ENCODE measurements at regions not wholly inside any gene's neighbourhood (a gene's known extent, or its start where the extent isn't known, plus 50 kb on each side); places are given as distances from the start of the nearest gene placed in this dataset.
"Not testable (repeated sequence)": the region's sequence is repeated elsewhere in the genome, so short reads cannot be mapped to it uniquely, and the experiment has no call there.

DNA sequence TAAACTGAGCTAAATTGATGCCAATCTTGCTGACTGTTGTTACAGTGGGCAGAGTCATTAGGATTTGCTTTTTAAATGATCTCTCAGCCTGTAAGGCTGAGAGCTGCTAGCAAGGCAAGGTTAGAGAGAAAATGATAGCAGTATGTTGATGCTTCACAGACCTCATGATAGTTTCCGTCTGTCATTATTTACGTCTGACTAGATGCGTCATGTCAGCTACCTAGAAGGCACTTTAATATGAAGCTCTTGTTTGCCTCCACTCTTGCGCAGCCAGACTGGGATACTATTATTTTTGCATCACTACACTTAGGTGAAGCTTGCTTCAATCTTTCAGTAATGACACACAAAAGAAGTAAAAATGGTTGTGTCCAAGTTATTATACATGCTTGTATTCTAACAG, 313.8 kb downstream of the LNPK start:
- no peaks in the 10 kb centered on the region for H3K36me3 ChIP-seq (ENCODE audit: control insufficient read depth, insufficient read depth, low read length)
- no peak overlapping the region for H3K9ac ChIP-seq (ENCODE audit: low read depth, low read length)
- no peak overlapping the region for H3K4me3 ChIP-seq (ENCODE audit: low read depth, low read length)
- no peaks in the 10 kb centered on the region for H3K27me3 ChIP-seq (ENCODE audit: control insufficient read depth, insufficient read depth, low read length)
- H3K27ac ChIP-seq (ENCODE audit: low read depth, low read length) = no peak overlapping the region
- no peaks in the 10 kb centered on the region for H3K4me1 ChIP-seq (ENCODE audit: control insufficient read depth, insufficient read depth, low read length)
- no peaks in the 10 kb centered on the region for H3K9me3 ChIP-seq (ENCODE audit: control insufficient read depth, insufficient read depth, low read length)

DNA sequence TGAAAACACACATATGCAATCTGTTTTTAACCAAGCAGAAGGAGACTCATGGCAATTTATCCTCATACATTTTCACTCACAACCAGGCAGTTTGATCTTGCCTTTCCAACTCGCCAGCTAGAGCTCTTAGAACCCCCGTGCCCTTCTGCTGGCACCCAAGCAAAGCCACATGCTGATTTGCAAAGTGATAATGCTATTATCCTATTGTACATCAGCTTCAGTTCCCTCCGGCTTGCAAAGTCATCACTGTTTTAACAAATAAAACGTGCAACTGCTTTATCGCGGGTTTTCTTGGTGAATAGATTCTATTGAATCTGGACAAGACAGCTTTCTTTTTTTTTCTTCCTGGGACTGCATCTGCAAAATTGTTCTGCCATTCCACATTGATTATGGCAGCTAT, 314.6 kb downstream of the LNPK start:
- no peaks in the 10 kb centered on the region for H3K9me3 ChIP-seq (ENCODE audit: control insufficient read depth, insufficient read depth, low read length)
- no peaks in the 10 kb centered on the region for H3K27me3 ChIP-seq (ENCODE audit: control insufficient read depth, insufficient read depth, low read length)
- H3K4me1 ChIP-seq (ENCODE audit: control insufficient read depth, insufficient read depth, low read length) = no peaks in the 10 kb centered on the region
- H3K9ac ChIP-seq (ENCODE audit: low read depth, low read length) = no peak overlapping the region
- H3K36me3 ChIP-seq (ENCODE audit: control insufficient read depth, insufficient read depth, low read length) = no peaks in the 10 kb centered on the region
- no peak overlapping the region for H3K27ac ChIP-seq (ENCODE audit: low read depth, low read length)
- H3K4me3 ChIP-seq (ENCODE audit: low read depth, low read length) = no peak overlapping the region

DNA sequence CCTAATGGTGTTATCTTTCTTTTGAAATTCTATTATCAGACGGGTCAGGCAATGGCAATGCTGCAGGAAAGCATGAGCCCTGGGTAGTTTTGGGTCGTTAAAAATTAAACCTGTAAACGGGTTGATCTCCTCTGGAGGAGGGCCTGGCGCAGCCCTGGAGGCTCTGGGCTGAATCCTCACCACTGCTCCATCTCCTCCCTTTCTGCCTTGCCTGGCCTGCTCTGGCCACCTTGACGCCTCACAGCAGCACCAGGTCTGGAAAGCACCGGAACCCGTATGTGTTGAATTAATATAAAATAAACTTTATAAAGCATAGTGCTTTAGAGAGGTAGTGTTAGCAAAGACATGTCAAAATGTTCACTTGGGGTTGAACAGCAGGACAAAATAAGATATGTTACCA, 316.1 kb downstream of the LNPK start:
- no peaks in the 10 kb centered on the region for H3K9me3 ChIP-seq (ENCODE audit: control insufficient read depth, insufficient read depth, low read length)
- no peak overlapping the region for H3K9ac ChIP-seq (ENCODE audit: low read depth, low read length)
- H3K4me1 ChIP-seq (ENCODE audit: control insufficient read depth, insufficient read depth, low read length) = no peaks in the 10 kb centered on the region
- no peak overlapping the region for H3K27ac ChIP-seq (ENCODE audit: low read depth, low read length)
- no peaks in the 10 kb centered on the region for H3K36me3 ChIP-seq (ENCODE audit: control insufficient read depth, insufficient read depth, low read length)
- no peak overlapping the region for H3K4me3 ChIP-seq (ENCODE audit: low read depth, low read length)
- H3K27me3 ChIP-seq (ENCODE audit: control insufficient read depth, insufficient read depth, low read length) = no peaks in the 10 kb centered on the region

DNA sequence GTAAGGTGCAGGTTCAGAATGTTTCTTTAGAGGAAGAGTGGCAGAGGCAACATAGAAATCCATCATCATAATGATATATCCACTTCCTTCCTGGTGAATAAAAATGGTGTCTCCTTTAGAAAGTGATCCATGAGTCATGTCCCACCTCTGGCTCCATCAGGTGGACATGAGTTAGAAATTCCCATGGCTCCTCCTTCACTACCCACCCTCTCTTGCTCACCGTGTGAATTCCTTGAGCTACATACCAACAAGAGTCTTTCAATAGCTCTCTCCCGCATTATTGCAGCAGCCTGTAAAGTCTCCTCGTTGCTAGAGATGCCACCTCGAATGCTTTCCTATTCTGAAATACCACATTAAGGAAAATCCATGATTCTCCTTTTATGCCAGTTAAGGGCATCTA, 317.6 kb downstream of the LNPK start:
- no peaks in the 10 kb centered on the region for H3K27me3 ChIP-seq (ENCODE audit: control insufficient read depth, insufficient read depth, low read length)
- no peaks in the 10 kb centered on the region for H3K9me3 ChIP-seq (ENCODE audit: control insufficient read depth, insufficient read depth, low read length)
- H3K4me1 ChIP-seq (ENCODE audit: control insufficient read depth, insufficient read depth, low read length) = no peaks in the 10 kb centered on the region

DNA sequence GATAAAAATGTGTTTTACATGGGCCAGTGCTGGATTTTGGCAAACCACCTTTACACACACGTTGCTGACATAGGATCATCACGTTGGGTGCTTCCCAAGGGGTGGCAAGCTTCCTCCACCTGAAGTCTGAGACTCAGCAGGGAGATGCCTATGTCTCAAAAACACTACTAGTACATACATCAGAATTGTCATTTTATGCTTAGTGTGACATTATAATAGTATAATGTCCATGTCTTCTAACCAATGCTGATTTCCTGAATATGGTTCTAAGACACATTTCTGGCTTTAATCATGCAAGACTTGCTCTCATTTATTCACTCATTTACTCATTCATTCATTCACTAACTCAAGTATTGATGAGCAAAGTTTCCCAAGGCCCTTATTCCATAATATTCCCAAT, 322.3 kb downstream of the LNPK start:
- H3K9ac ChIP-seq (ENCODE audit: low read depth, low read length) = no peak overlapping the region
- no peak overlapping the region for H3K4me3 ChIP-seq (ENCODE audit: low read depth, low read length)
- H3K27me3 ChIP-seq (ENCODE audit: control insufficient read depth, insufficient read depth, low read length) = no peaks in the 10 kb centered on the region
- no peaks in the 10 kb centered on the region for H3K36me3 ChIP-seq (ENCODE audit: control insufficient read depth, insufficient read depth, low read length)
- H3K4me1 ChIP-seq (ENCODE audit: control insufficient read depth, insufficient read depth, low read length) = no peaks in the 10 kb centered on the region
- H3K27ac ChIP-seq (ENCODE audit: low read depth, low read length) = no peak overlapping the region
- no peaks in the 10 kb centered on the region for H3K9me3 ChIP-seq (ENCODE audit: control insufficient read depth, insufficient read depth, low read length)

More for the DNA sequence above, 317.6 kb downstream of the LNPK start:
- H3K9ac ChIP-seq (ENCODE audit: low read depth, low read length) = no peak overlapping the region
- no peak overlapping the region for H3K27ac ChIP-seq (ENCODE audit: low read depth, low read length)
- H3K36me3 ChIP-seq (ENCODE audit: control insufficient read depth, insufficient read depth, low read length) = no peaks in the 10 kb centered on the region
- H3K4me3 ChIP-seq (ENCODE audit: low read depth, low read length) = no peak overlapping the region

DNA sequence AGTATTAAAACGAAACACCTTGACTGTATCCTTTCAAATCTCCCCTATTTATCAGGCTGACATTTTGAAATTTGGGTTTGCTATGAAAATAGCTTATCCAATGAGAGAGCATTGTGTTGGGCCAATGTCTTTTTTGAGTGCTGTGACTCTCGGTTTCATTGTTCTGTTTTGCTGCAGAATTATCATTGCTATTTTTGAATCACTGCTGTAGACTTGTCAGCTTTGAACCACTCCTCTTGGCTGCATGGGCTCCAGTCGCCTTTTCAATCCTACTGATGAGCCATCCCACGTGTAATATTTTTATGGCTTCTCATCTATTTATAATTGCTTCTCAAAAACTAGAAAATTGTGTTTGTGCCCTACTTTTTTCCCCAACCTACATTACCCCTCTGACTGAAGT, 322.8 kb downstream of the LNPK start:
- H3K36me3 ChIP-seq (ENCODE audit: control insufficient read depth, insufficient read depth, low read length) = no peaks in the 10 kb centered on the region
- no peak overlapping the region for H3K27ac ChIP-seq (ENCODE audit: low read depth, low read length)
- H3K27me3 ChIP-seq (ENCODE audit: control insufficient read depth, insufficient read depth, low read length) = no peaks in the 10 kb centered on the region
- H3K4me1 ChIP-seq (ENCODE audit: control insufficient read depth, insufficient read depth, low read length) = no peaks in the 10 kb centered on the region
- no peaks in the 10 kb centered on the region for H3K9me3 ChIP-seq (ENCODE audit: control insufficient read depth, insufficient read depth, low read length)
- no peak overlapping the region for H3K4me3 ChIP-seq (ENCODE audit: low read depth, low read length)
- H3K9ac ChIP-seq (ENCODE audit: low read depth, low read length) = no peak overlapping the region

DNA sequence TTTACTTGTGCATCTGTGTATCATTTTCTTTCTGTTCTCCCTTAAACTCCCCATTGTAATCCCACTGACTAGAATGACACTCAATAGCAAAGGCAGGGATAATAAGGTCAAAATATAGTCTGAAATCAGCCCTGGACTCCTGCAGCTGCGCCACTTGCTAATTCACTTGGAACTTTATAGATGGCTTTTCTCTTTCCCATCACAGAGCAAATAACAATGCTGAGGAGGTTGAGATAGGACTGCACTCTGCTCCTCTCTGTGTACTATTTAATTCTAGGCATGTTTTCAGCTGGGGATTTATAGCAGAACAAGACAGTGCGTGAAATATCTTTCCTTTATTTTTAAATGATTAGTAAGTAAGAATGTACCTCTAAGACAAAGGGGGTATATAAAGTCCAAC, 324.2 kb downstream of the LNPK start:
- Histone ChIP-seq H3K9ac (ENCODE audit: low read depth, low read length) (no peak overlapping the region), H3K27ac (ENCODE audit: low read depth, low read length) (no peak overlapping the region), H3K27me3 (ENCODE audit: control insufficient read depth, insufficient read depth, low read length) (no peaks in the 10 kb centered on the region), H3K4me3 (ENCODE audit: low read depth, low read length) (no peak overlapping the region), H3K36me3 (ENCODE audit: control insufficient read depth, insufficient read depth, low read length) (no peaks in the 10 kb centered on the region), H3K4me1 (ENCODE audit: control insufficient read depth, insufficient read depth, low read length) (no peaks in the 10 kb centered on the region), H3K9me3 (ENCODE audit: control insufficient read depth, insufficient read depth, low read length) (no peaks in the 10 kb centered on the region)

DNA sequence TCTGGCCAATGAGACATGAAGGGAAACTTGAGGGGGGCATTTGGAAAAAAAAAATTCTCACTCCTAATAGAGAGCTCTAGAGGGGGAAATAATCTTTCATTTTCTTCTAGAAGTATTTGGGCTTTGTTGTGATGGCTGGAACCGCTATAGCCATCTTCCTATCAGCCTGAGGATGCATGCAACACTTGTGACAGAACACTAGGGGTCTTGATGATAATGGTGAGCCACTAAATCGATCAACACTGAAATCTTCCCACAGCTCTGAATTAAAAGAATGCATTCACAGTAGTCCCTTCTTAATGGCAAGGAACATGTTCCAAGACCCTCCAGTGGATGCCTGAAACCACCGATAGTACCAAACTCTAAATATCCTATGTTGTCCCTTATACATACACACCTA, 325.3 kb downstream of the LNPK start:
- Histone ChIP-seq H3K36me3 (ENCODE audit: control insufficient read depth, insufficient read depth, low read length) (no peaks in the 10 kb centered on the region), H3K27me3 (ENCODE audit: control insufficient read depth, insufficient read depth, low read length) (no peaks in the 10 kb centered on the region), H3K9ac (ENCODE audit: low read depth, low read length) (no peak overlapping the region), H3K9me3 (ENCODE audit: control insufficient read depth, insufficient read depth, low read length) (no peaks in the 10 kb centered on the region), H3K27ac (ENCODE audit: low read depth, low read length) (no peak overlapping the region), H3K4me1 (ENCODE audit: control insufficient read depth, insufficient read depth, low read length) (no peaks in the 10 kb centered on the region), H3K4me3 (ENCODE audit: low read depth, low read length) (no peak overlapping the region)

DNA sequence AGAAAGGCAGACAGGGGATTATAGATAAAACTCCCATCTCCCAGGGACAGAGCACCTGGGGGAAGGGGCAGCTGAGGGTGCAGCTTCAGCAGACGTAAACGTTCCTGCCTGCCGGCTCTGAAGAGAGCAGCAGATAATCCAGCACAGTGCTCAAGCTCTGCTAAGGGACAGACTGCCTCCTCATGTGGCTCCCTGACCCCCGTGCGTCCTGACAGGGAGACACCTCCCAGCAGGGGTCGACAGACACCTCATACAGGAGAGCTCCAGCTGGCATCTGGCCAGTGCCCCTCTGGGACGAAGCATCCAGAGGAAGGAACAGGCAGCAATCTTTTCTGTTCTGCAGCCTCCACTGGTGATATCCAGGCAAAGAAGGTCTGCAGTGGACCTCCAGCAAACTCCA, 333.3 kb downstream of the LNPK start:
- H3K4me1 ChIP-seq (ENCODE audit: control insufficient read depth, insufficient read depth, low read length); H3K4me3 ChIP-seq (ENCODE audit: low read depth, low read length); H3K27me3 ChIP-seq (ENCODE audit: control insufficient read depth, insufficient read depth, low read length); H3K36me3 ChIP-seq (ENCODE audit: control insufficient read depth, insufficient read depth, low read length); H3K9ac ChIP-seq (ENCODE audit: low read depth, low read length); H3K9me3 ChIP-seq (ENCODE audit: control insufficient read depth, insufficient read depth, low read length); H3K27ac ChIP-seq (ENCODE audit: low read depth, low read length): not testable (repeated sequence)

DNA sequence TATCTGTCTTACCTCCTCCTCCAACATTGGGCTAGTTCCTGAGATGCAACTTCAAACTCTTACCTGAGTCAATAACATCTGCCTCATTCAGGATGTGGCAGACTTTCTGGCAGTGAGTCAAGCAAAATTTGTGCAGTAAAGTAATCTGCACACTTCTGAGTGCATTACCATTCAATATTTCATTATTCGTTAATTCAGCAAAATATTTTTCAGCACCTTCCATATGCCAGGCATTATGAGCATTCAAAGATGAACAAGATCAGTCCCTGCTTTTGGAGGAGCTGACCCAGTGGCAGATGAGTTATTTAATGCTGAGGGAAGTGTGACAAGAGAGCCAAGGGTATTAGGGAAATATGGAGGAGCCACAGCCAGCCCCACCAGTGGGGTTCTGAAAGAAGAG, 339.7 kb downstream of the LNPK start:
- no peaks in the 10 kb centered on the region for H3K27me3 ChIP-seq (ENCODE audit: control insufficient read depth, insufficient read depth, low read length)
- no peak overlapping the region for H3K9ac ChIP-seq (ENCODE audit: low read depth, low read length)
- no peaks in the 10 kb centered on the region for H3K4me1 ChIP-seq (ENCODE audit: control insufficient read depth, insufficient read depth, low read length)
- no peaks in the 10 kb centered on the region for H3K9me3 ChIP-seq (ENCODE audit: control insufficient read depth, insufficient read depth, low read length)
- H3K36me3 ChIP-seq (ENCODE audit: control insufficient read depth, insufficient read depth, low read length) = no peaks in the 10 kb centered on the region
- H3K27ac ChIP-seq (ENCODE audit: low read depth, low read length) = no peak overlapping the region
- H3K4me3 ChIP-seq (ENCODE audit: low read depth, low read length) = no peak overlapping the region

DNA sequence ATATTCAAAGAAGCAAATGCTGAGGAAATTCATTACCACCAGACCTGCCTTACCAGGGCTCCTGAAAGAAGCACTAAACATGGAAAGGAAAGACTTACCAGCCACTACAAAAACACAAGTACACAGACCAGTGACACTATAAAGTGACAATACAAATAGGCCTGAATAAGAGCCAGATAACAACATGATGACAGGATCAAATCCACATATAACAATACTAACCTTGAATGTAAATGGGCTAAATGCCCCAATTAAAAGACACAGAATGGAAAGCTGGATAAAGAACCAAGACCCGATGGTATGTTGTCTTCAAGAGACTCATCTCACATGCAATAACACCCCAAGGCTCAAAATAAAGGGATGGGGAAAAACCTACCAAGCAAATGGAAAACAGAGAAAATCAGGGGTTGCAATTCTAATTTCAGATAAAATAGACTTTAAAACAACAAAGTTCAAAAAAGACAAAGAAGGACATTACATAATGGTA, 353.4 kb downstream of the LNPK start:
- no peaks in the 10 kb centered on the region for H3K36me3 ChIP-seq (ENCODE audit: control insufficient read depth, insufficient read depth, low read length)
- H3K27me3 ChIP-seq (ENCODE audit: control insufficient read depth, insufficient read depth, low read length) = no peaks in the 10 kb centered on the region
- H3K27ac ChIP-seq (ENCODE audit: low read depth, low read length) = no peak overlapping the region
- no peak overlapping the region for H3K9ac ChIP-seq (ENCODE audit: low read depth, low read length)
- no peak overlapping the region for H3K4me3 ChIP-seq (ENCODE audit: low read depth, low read length)
- no peaks in the 10 kb centered on the region for H3K4me1 ChIP-seq (ENCODE audit: control insufficient read depth, insufficient read depth, low read length)
- H3K9me3 ChIP-seq (ENCODE audit: control insufficient read depth, insufficient read depth, low read length) = no peaks in the 10 kb centered on the region; the same call in 1 of the 2 replicates

DNA sequence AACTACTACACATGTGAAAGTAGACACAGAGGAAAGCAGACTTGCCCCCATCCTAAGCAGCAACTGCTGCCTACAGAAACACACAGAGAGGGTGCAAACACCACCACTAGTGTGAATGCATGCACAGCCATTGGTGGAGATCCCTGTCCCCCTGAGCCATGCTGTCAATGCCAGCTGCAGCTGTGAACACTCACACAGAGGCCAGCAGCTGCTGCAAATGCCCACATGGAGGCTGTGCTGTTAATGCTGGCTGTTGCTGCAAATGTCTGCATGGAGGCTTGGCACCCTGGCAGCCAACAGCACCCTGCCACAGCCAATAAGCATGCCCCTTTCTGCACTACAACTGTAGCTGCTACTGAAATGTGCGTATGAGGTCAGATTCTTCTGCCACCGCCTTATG, 355.0 kb downstream of the LNPK start:
- H3K36me3 ChIP-seq (ENCODE audit: control insufficient read depth, insufficient read depth, low read length) = no peaks in the 10 kb centered on the region
- H3K27me3 ChIP-seq (ENCODE audit: control insufficient read depth, insufficient read depth, low read length) = no peaks in the 10 kb centered on the region
- H3K27ac ChIP-seq (ENCODE audit: low read depth, low read length) = no peak overlapping the region
- H3K4me3 ChIP-seq (ENCODE audit: low read depth, low read length) = no peak overlapping the region
- H3K4me1 ChIP-seq (ENCODE audit: control insufficient read depth, insufficient read depth, low read length) = no peaks in the 10 kb centered on the region
- H3K9ac ChIP-seq (ENCODE audit: low read depth, low read length) = no peak overlapping the region
- H3K9me3 ChIP-seq (ENCODE audit: control insufficient read depth, insufficient read depth, low read length) = no peaks in the 10 kb centered on the region; the same call in 1 of the 2 replicates
